ENCODE measurements at regions not wholly inside any gene's neighbourhood (a gene's known extent, or its start where the extent isn't known, plus 50 kb on each side); places are given as distances from the start of the nearest gene placed in this dataset.
"Not testable (repeated sequence)": the region's sequence is repeated elsewhere in the genome, so short reads cannot be mapped to it uniquely, and the experiment has no call there.

DNA sequence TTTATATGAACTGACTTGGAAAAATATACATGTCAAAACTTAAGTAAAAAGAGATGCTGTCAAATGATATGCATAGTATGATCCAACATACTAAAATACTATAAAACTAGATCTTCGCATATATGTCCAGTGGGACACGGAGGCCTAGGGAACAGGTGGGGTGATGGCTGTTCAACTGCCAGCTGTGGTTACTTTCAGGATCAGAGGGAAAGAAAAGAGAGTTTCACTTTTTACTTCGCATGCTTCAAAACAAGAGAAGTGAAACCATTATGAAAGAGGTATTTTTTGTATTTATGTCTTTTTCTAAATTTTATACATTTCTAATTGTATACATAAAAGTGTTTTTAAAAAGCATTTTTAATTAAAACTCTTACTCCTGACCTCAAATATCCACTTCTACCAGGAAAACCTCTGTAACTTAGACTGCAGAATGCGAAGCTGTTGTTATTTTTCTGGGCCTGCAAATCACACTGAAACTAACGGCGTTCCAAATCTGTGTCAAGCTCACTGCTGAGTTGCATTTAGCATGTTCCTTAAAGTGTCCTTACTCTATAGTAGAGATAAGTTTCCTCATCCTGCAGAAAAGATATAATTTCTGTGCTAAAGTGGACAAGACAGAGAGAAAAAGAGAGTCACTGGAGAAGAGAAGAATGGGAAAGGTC lies 97.8 kb upstream of the SLC35G4 start:
- DNase-seq (ENCODE audit: low spot score): no peak

DNA sequence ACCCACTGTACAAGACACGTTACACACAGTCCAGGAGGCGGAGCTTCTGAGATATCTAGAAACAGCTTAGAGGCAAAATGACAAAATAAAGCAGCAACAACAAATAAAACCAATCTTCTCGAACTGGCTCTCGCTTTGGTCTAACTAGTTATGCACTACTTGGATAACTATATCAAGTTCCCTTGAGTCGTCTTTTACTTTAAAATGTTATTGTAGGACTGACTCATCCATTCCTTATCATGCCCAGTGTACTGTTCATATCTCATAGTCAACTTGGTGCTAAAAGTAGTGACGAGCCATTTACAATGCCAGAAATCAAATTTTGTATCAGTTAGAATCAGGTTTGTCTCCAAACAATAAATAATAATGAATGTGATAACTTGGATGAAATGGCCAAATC lies 102.5 kb upstream of the SLC35G4 start:
- DNase-seq (ENCODE audit: low spot score): no peak

DNA sequence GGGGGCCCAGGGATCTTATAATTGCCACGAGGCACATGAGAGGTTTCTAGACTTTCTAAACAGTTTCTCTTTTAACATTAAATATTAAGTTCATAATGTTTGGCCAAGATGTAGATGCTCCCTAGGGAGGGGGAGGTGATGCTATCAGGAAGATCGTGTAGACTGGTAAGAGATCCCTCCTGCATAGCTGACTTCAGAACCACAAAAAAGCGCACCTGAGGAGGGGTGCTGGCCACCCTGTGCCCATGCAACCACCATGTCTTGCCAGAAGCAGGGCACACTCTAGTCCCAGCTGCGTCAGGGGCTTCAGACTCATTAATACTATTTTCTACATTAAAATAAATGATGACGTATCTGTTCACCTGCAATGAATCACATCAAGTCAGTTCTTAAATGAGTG lies 103.4 kb upstream of the SLC35G4 start:
- DNase-seq (ENCODE audit: low spot score): no peak

DNA sequence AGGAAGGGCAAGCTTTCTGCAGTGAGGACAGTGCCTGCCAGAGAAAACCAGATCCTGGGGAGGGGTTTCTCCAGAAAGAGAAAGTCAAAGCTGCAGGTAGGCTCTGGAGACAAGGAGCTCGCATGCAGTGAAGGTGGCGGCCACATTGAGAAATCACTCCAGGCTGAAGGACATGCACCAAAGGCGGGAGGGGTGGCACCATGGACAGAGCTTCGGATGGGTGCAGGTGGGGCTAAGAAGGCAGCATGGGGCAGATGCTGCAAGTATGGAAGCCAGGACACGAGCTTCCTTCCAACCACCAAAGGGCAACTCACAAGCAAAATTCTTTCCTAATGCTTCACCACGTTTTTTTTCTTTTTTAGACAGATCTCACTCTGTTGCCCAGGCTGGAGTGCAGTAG lies 104.4 kb upstream of the SLC35G4 start:
- DNase-seq (ENCODE audit: low spot score): no peak

DNA sequence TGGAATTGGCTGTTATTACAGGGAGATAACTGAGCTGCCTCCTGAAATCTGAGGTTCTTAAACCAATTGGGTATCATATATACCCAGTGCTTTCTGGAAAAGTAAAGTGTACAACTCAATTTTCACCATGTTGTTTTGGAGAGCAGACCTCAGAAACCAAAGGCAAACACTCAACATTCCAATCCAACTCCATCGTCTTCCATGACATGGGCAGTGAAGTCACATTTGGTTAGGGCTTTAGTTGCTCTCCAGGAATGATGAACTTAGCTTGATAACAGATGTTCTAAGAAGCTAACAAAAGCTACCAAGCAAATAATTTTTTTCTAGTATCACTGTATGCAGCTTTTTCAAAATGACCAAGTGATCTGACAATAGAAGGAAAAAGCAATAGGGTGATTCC lies 107.0 kb upstream of the SLC35G4 start:
- DNase-seq (ENCODE audit: low spot score): peak; percentile 35

DNA sequence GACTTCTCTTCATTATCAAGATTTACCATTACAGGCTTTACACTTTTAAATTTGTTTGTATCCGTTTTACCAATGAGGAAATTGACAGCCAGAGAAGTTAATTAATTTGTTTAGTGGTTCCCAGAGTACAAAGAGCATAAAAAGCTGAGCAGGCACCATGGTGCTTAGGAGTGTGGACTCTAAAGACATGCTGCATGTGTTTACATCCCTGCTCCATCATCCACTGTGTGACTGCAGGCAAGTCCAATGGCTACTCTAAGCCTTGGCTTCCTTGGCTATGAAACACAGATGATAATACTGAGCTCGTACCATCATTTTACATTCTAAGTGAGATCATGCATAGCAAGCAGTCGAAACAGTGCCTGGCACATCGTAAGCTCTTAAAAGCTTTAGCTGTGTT lies 108.0 kb upstream of the SLC35G4 start:
- DNase-seq (ENCODE audit: low spot score): no peak

DNA sequence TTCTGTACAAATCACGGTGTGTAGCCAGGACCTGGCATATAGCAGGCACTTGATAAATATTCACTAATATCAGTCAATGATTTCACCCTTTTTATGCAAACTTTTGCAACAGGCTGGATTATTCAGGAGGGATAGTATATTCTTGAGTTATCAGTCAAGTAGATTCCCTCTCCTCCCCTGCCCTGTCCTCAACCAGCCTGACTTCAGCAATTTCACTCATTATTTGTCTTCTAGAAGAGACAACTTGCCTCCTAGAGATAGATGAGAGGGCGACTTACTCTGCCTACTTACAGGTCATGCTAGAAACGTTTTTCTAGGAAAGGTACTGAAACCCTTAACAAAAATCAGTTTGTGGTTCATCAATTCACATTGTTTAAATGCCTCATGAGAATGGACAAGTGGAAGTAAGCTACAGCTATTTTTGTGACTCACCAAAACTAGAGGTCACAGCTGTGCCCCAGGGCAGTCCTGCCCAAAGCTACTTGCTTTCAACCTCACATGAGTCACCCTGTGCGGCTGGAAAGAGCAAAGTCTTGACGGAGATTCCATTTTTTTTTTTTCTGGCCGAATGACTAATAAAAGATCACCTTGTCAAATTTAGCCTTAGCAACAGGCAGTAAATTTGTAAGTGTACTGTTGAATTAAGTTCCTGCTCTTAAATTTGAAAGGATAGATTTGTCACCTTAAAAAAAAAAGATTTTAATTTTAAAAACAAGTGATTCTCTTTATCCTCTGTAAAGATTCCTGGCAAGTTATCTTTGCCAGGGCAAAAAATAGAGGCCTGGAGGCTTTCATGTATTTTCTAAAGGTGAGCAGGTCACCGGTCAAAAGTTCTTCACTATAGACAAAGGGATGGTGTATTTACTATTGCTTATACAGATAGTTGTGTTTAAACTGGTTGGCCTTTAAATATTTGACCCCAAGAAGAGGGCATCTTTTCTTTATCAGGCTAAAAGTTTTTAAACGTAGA lies 109.0 kb upstream of the SLC35G4 start:
- peak; percentile 99 for DNase-seq (ENCODE audit: low spot score)

DNA sequence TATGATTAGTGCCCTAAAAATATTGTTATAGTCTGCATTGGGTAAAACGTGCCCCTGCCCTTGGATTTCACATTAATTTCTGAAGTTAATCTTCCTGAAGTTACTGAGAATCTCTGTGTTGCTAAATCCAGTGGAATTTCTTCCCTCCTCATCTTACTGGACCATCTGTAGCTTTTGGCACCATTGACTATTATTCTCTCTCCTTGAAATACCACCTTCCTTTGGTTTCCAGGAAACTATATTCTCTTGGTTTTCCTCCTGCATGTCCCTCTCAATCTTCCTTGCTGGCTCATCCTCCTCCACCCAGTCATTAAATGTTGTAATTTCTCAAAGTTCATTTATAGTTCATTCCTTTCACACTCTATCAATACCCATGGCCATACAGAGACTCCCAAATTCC lies 110.6 kb upstream of the SLC35G4 start:
- DNase-seq (ENCODE audit: low spot score): no peak

DNA sequence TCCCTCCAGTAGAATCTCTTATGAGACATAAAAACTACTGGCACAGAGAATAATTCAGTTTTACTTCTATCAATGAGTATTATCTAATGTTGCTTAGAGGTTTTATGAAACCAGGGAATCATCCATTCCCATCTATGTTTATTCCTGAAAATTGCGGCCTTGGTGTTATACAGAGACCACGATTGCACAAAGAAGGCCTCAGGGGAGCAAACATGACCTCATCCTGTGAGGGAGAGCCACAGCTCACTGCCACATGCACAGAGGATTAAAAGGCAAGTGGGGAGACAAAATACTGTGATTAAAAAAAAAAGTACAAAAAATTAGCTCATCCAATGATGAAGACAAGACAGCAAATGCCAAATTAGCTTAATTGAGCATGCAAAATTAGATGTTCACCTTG lies 111.8 kb upstream of the SLC35G4 start:
- no peak for DNase-seq (ENCODE audit: low spot score)

DNA sequence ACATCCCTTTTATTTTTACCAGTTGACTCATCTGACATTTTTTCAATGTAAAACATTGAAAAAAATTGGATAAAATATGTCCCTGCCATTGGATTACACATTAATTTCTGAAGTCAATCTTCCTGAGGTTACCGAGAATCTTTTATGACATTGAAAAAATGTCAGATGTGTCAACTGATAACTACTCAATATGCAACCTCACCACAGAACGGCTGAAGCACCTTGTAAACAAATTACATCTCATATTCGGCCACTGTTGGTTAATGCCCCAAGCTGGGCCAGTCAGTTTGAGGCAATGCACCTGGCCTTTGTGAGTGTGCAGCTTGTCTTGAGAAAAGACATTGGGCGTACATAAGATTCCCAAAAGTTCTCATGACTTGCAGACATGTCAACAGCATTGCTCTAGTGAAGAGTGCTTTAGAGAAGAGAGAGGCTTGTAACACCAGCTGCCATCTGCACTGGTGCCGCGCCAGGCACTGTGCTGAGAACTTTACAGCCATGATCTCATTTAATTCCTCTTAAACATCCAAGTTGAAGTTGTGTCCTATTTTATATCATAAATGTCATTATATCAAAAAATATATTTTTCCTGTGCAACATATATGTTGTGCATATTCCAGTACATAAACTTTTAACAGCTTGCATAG lies 112.7 kb upstream of the SLC35G4 start:
- peak; percentile 39 for DNase-seq (ENCODE audit: low spot score)

DNA sequence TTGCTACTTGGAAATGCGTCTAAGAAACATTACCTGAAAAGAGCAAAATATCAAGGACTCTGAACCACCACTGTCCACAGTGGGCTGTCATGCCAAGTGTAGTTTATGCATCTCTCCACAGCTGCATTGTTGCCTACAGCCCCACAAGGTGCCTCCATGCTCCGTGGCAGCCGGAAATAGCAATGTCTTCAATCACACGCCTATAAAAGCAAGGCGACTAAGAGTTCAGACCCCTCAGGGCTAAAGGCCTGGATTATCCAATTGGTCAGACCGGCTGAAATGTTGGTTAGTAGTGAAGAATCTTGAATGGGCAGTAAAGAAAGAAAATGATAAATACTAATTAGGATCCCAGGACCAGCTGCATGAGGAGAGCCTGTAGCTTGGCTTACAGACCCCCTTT lies 114.0 kb upstream of the SLC35G4 start:
- no peak for DNase-seq (ENCODE audit: low spot score)

DNA sequence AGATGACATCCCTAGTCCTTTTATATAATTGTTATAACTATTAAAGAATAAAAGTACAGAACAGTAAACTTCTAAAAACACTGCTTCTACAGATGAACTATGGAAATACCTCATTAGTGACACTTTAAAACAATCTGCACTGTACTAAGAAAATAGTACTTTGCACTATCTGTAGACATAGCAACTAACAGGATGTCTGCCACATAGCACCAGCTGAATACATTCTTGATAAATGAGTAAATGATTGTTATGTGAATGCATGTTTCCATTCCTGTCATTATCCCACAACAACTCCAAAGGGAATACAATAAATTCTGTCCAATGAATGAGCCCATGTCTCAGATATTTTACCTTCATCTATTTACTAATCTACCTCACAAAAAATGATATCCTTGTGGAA lies 115.3 kb upstream of the SLC35G4 start:
- DNase-seq (ENCODE audit: low spot score): peak; percentile 58

DNA sequence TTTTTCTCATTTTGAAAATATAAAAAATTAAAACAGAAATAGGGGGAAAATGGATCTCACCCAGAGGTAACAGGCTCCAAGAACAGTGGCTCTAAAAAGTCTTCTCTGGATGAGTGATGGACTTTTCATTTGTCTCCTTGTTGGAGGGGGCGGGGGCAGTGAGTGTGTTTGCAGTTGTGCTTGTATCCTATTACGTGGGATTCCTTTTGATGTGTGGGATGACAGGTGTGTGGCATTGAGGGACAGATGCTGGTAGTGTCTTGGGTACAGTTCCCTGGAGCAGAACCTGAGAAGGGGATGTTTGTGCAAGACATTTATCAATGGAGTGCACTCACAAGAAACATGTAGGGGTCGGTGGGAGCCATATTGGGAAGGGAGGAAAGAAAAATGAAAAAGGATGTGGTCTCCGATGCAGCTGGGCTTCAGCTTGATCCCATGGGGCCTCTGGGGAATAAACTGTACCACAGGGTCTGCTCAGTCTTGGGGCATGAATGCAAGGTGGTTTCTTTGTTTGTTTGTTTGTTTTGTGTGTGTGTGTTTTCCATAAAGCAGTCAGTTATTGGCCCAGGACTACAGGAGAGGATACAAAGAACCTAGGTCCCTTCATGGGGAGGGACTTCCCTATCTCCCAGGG lies 120.0 kb upstream of the SLC35G4 start:
- DNase-seq (ENCODE audit: low spot score): no peak

DNA sequence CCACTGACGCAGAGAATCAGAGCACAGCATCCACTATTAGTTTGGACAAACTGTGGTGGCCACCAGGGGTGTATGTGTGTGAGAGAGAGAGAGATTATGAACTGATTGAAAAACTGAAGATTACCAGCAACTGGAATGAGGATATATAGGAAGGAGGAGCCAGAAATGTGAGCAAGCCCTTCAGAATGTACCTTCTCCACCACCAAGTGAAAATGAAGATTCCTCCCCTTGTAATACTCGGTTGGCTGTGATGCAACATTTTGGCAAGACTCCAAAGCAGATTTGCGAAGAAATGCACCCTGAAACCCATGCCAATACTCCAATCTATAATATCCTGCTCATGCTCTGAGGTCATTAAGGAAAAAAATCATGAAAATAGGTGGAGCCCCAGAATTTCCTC lies 121.2 kb upstream of the SLC35G4 start:
- DNase-seq (ENCODE audit: low spot score): peak; percentile 55

DNA sequence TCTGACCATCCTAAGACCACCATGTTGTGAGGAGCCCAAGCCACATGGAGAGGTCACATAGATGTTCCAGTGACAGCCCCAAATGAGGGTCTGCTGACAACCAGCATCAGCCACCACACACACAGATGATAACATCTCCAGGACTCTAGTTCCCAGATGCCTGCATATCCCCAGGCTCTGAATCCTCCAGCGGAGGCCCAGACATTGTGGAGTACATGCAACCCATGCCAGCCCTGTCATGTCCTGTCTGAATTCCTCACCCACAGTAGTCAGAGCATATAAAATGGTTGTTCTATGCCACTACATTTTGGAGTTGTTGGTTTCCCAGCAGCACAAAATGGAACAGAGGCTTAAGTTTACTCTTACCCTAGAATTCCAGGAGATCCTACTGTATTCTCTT lies 122.0 kb upstream of the SLC35G4 start:
- no peak for DNase-seq (ENCODE audit: low spot score)

DNA sequence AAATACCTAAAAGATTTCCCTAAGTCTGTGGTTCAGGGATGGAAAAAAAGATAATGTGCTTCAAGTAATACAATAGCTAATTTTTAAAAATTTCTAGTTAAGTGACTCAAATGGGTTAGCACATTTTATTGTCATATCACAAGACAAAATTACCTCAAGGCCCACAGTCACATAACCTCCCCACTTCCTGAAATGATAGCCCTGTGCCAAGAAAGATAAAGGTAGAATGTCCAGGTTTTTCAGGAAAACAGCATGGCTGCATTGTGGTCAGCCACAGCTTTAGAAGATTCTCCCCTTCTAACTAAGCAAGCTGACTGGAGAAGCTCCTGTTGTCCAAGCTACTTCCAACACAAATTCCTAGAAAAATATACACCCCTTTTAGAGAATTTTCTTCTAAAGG lies 127.1 kb upstream of the SLC35G4 start:
- no peak for DNase-seq (ENCODE audit: low spot score)

DNA sequence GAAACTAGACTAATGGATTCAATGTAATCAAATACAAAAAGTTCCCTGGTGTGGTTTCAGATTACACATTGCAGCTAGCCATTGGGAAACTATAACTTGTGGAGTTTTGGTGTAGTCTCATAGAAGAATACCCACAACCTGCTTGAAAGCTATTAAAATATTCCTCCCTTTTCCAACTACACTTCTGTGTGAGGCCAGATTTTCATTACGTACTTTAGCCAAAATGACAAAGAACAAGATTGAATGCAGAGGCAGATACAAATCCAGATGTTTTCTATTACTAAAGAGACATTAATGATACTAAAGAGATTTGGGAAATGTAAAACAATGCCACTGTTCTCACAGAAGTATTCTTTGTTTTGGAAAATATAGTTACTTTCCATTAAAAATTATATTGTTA lies 128.7 kb upstream of the SLC35G4 start:
- no peak for DNase-seq (ENCODE audit: low spot score)

DNA sequence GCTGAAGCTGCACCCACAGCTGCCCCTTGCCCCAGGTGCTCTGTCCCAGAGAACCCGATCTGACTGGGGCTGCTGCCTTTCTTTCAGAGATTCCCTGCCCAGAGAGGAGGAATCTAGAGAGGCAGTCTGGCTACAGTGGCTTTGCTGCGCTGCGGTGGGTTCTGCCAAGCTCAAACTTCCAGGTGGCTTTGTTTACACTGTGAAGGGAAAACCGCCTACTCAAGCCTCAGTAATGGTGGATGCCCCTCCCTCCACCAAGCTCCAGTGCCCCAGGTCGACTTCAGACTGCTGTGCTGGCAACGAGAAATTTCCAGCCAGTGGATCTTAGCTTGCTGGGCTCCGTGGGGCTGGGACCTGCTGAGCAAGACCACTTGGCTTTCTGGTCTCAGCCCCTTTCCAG lies 130.4 kb upstream of the SLC35G4 start:
- DNase-seq (ENCODE audit: low spot score): not testable (repeated sequence)

DNA sequence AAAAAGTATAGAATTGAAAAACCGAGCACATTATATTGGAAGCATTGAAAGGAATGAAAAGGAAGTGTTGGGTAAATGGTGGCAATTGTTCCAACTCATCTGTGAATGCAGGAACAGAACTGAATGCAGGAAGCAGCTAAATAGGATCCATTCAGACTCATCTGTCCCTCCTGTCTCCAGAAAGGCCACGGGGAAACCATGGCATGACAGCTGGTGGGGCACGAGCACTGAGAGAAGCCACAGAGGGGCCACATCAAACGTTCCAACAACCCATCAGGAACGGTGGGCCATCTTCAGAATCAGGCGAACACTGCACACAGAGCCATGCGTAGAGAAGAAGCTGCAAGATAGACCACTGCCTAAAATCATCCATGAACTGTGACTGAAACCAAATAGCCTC lies 138.5 kb upstream of the SLC35G4 start:
- no peak for DNase-seq (ENCODE audit: low spot score)

DNA sequence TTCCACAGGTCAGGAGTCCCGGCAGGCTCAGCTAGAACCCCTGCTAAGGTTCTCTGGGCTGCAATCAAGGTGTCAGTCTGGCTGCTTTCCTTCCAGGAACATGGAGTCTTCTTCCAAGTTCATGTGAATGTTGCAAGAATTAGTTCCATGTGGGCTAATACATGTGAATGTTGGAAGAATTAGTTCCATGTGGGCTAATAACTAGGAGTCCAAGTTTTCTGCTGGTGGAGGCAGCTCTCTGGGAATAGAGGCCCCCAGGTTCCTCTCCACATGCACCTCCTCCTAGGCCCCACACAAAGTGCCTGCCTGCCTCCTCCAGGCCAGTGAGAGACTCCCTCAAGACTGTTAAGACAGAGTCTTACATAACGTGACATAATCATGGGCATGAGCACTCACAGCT lies 140.8 kb upstream of the SLC35G4 start:
- no peak for DNase-seq (ENCODE audit: low spot score)

DNA sequence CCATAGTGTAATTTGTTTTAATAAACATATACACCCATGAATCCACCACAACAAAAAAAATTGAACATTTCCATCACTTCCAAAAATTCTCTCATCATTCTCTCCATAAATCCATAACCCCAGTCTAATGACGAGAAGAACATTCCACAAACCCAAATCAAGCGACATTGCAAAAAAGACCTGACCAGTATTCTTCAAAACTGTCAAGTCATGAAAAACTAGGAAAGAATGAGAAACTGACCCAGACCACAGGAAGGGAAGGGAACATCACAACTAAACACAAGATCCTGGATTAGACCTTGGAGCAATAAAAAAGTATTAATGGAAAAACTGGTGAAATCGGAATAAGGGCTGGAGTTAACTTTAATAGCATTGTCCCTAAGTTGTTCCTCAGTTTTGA lies 141.3 kb upstream of the SLC35G4 start:
- DNase-seq (ENCODE audit: low spot score): no peak

DNA sequence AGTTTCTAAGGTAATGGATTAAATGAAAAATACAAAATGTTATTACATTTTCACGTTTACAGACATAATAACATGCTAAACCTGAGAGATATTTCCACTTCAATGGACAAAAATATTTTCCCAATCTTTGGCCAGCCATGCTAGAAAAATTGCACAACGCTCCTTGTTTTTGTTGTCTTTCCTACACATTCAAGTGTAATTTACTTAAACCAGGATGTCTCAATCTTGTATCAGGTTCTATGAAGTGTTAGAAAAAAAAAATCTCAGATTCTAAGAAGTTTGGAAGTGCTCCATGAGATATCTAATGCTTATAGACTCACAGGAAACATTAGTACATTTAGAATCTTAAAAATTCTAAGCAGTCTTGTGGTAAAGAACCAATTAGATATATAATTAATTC lies 141.8 kb upstream of the SLC35G4 start:
- DNase-seq (ENCODE audit: low spot score): no peak

DNA sequence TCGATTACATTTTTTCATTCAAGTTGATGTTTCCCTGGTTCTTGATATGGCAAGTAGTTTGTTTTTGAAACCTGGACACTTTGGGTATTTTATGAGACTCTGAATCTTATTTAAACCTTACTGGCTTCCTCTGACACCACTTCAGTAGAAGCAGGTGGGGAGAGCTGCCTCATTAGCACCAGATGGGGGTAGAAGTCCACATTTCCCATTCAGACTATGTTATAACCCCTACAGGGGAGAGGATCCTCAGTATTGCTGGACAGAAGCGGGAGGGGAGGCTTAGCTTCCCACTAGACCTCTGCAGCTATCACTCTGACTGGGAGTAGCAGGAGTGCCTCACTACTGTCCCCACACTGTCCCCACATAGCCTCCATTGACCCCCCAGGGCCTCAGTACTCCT lies 145.3 kb upstream of the SLC35G4 start:
- DNase-seq (ENCODE audit: low spot score): no peak
